ENCODE measurements at regions not wholly inside any gene's neighbourhood (a gene's known extent, or its start where the extent isn't known, plus 50 kb on each side); places are given as distances from the start of the nearest gene placed in this dataset.

DNA sequence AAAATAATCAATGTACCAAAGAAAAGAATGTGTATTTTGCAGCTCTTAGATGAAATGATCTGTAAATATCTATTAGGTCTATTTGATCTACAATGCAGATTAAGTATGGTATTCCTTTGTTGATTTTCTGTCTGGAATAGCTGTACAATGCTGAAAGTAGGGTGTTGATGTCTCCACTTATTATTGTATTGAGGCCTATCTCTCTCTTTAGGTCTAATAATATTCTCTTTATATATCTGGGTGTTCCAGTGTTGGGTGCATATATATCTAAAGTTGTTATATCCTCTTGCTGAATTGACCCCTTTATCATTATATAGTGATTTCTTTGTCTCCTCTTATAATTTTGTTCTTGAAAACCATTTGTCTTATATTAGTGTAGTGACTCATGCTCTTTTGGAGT, 885.5 kb upstream of the FOXG1 start:
- no peak for TF ChIP-seq POLR2AphosphoS5 (IDR thresholded peaks at IDR 0.05; ENCODE audit: borderline replicate concordance, low read depth, low read length)
- no peak for TF ChIP-seq EZH2 (IDR thresholded peaks at IDR 0.05)
